Transverse colon (tissue), 4 donors: ENCODE measurements at regions not wholly inside any gene's neighbourhood (a gene's known extent, or its start where the extent isn't known, plus 50 kb on each side); places are given as distances from the start of the nearest gene placed in this dataset.

Experiments used
- DNase-seq: peaks from one replicate; pipeline ENCODE4 v3.0.0-alpha.2; 2019
- H3K27ac ChIP-seq, 4 donors: fragments of 200-600 bp; sonication (generic); 2 replicates each; pipeline ENCODE4 v1.5.1; 2016 to 2018; ENCODE audit warnings: inconsistent platforms in 4 of 4
- H3K27me3 ChIP-seq: fragments of 200-600 bp; sonication (generic); 2 replicates; pipeline ENCODE4 v1.5.1; 2017; ENCODE audit warnings: inconsistent platforms
- H3K36me3 ChIP-seq, 4 donors: fragments of 200-600 bp; sonication (generic); 2 replicates each; pipeline ENCODE4 v1.5.1; 2017 to 2019; ENCODE audit warnings: inconsistent platforms in 4 of 4
- H3K4me1 ChIP-seq, 4 donors: fragments of 200-600 bp; sonication (generic); 2 replicates each; pipeline ENCODE4 v1.5.1; 2017 to 2020; ENCODE audit warnings: inconsistent platforms in 4 of 4
- H3K4me3 ChIP-seq, 4 donors: fragments of 200-600 bp; sonication (generic); 1 replicate in 1 of 4; 2 replicates in 3 of 4; pipeline versions ENCODE4 v1.5.1 to v1.6.1; 2017 to 2019; ENCODE audit warnings: inconsistent platforms in 4 of 4
- H3K9me3 ChIP-seq, 2 donors: fragments of 200-600 bp; sonication (generic); 2 replicates each; pipeline ENCODE4 v1.5.1; 2017 to 2019; ENCODE audit warnings: inconsistent platforms in 2 of 2
- EP300 ChIP-seq: sonication (generic); formaldehyde crosslinking; IDR thresholded peaks from one replicate; pipeline ENCODE4 v1.6.1; 2017; ENCODE audit warnings: antibody characterized with exemption, low read depth
- POLR2A ChIP-seq: fragments of 450-650 bp; IDR thresholded peaks from one replicate; pipeline ENCODE4 v1.6.1; 2016; ENCODE audit warnings: antibody characterized with exemption, mild to moderate bottlenecking, moderate library complexity
- POLR2AphosphoS5 ChIP-seq, 3 donors: sonication (generic); formaldehyde crosslinking; IDR thresholded peaks; one replicate each; pipeline ENCODE4 v1.6.1; 2016; ENCODE audit warnings: antibody characterized with exemption in 3 of 3
- WGBS, 2 donors: methylation state at CpG; one replicate each; pipeline ENCODE4 v1.1.5; 2018; ENCODE audit warnings: low coverage in 1 of 2; 5-methylcytosine and 5-hydroxymethylcytosine counted together
- in situ Hi-C, 4 donors: fragments of 200-750 bp; cut with MboI; loops; one replicate each; pipeline versions ENCODE4 v1.15.0 to v1.15.1; 2017; ENCODE audit warnings: low sequenced_read_pairs in 3 of 4, low pct_ligation_motif_present in 1 of 4, low pct_unique_long_range_greater_than_20kb in 1 of 4
- intact Hi-C: fragments of 100-400 bp; cut with DNase I; formaldehyde crosslinking; loops from one replicate; pipeline ENCODE4 v1.15.1; 2023; ENCODE audit warnings: low total_unique reads
- TF ChIP-seq, protein P1 (sequence below), 5 experiments: fragments of 200-600 bp in 3 of 5; fragments of 450-650 bp in 2 of 5; sonication (generic) in 3 of 5; IDR thresholded peaks; 1 replicate in 2 of 5; 2 replicates in 3 of 5; pipeline ENCODE4 v1.5.1; 2016 to 2017; ENCODE audit warnings: antibody characterized with exemption in 5 of 5, inconsistent platforms in 3 of 5, mild to moderate bottlenecking in 2 of 5, moderate library complexity in 1 of 5

DNA sequence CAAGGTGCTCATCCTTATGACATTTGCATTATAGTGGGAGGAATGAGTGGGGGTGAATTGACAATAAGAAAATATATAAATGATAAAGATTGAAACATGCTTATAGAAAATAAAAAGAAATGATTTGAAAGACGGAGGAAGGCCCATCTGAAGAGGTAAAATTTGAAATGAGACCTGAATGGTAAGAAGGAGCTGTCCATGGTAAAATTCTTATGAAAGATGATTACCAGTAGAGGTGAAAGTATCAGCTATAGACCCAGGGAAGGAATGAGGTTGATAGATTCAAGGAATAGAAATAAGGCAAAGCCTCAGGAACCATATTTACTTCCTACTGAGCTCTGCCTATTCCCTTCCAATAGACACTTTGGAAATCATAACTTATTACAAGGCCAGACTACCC is 149.7 kb downstream of the HTR1B start:
- H3K36me3 ChIP-seq: no peaks in the 10 kb centered on the region
- no peaks in the 10 kb centered on the region for H3K4me1 ChIP-seq
- H3K4me3 ChIP-seq: no peak overlapping the region
- H3K9me3 ChIP-seq: no peaks in the 10 kb centered on the region
- in situ Hi-C loops (no loop called here), intact Hi-C loops (no loop called here)
- no peaks in the 10 kb centered on the region for H3K27me3 ChIP-seq
- 77 to 83% methylated on average over 1 of the region's 1 CpG for WGBS, 2 donors
- H3K27ac ChIP-seq: no peak overlapping the region
- TF ChIP-seq EP300 (no peak), POLR2A (no peak), POLR2AphosphoS5 (IDR thresholded peaks at IDR 0.05) (no peak)
- TF ChIP-seq, protein P1, sequence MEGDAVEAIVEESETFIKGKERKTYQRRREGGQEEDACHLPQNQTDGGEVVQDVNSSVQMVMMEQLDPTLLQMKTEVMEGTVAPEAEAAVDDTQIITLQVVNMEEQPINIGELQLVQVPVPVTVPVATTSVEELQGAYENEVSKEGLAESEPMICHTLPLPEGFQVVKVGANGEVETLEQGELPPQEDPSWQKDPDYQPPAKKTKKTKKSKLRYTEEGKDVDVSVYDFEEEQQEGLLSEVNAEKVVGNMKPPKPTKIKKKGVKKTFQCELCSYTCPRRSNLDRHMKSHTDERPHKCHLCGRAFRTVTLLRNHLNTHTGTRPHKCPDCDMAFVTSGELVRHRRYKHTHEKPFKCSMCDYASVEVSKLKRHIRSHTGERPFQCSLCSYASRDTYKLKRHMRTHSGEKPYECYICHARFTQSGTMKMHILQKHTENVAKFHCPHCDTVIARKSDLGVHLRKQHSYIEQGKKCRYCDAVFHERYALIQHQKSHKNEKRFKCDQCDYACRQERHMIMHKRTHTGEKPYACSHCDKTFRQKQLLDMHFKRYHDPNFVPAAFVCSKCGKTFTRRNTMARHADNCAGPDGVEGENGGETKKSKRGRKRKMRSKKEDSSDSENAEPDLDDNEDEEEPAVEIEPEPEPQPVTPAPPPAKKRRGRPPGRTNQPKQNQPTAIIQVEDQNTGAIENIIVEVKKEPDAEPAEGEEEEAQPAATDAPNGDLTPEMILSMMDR (IDR thresholded peaks at IDR 0.05): no peak
- no peak for DNase-seq

DNA sequence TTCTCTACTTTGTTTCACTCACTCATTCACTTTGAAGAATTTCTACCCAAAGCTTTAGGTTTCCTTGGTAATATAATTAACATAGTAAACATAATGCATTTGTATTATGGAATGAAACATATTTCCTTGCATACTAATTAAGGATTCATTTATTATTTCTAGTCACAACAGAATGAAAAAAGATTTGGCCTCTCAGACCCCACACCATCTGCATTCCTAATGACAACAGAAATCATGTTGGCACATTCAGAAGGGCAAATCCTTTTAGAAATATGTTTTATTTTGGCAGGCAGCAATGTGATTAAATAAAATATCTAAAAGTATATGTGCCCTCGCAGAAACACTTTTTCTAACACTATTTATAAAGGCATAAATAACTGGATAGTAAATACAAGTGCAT is 163.4 kb downstream of the HTR1B start:
- Histone ChIP-seq H3K36me3 (no peaks in the 10 kb centered on the region), H3K27ac (no peak overlapping the region), H3K4me1 (no peaks in the 10 kb centered on the region), H3K27me3 (no peaks in the 10 kb centered on the region), H3K9me3 (no peaks in the 10 kb centered on the region), H3K4me3 (no peak overlapping the region)
- no peak for DNase-seq
- intact Hi-C loops: no loop called here
- in situ Hi-C loops: no loop called here
- TF ChIP-seq POLR2A (no peak), POLR2AphosphoS5 (IDR thresholded peaks at IDR 0.05) (no peak), EP300 (no peak)
- TF ChIP-seq, protein P1 (IDR thresholded peaks at IDR 0.05): no peak
- 68 to 80% methylated on average over 1 of the region's 1 CpG for WGBS, 2 donors

DNA sequence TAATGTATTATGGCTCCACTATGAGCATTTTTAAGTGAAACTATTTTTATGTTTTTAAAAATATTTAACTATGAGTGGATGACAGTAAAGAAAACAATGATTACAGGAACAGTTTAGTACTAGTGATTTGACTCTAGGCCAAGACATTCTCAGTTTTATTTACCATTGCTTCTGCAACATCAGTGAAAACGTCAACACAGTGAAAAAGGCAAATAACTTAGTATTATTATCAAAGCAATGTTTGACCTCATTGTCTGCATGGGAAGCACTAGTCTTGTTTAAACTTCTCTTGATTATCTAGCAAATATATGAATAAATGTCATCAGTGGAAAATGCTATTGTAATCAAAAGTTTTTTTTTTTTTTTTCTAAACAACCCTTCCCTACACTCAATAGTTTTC is 165.0 kb downstream of the HTR1B start:
- 31 to 45% methylated on average over 1 of the region's 1 CpG for WGBS, 2 donors
- no peaks in the 10 kb centered on the region for H3K27me3 ChIP-seq
- no peak overlapping the region for H3K27ac ChIP-seq
- intact Hi-C loops: no loop called here
- no peaks in the 10 kb centered on the region for H3K36me3 ChIP-seq
- no peak for DNase-seq
- no peaks in the 10 kb centered on the region for H3K9me3 ChIP-seq
- no peak for TF ChIP-seq POLR2AphosphoS5 (IDR thresholded peaks at IDR 0.05)
- TF ChIP-seq EP300: no peak
- TF ChIP-seq, protein P1 (IDR thresholded peaks at IDR 0.05): no peak
- no peaks in the 10 kb centered on the region for H3K4me1 ChIP-seq
- in situ Hi-C loops: no loop called here
- no peak overlapping the region for H3K4me3 ChIP-seq

DNA sequence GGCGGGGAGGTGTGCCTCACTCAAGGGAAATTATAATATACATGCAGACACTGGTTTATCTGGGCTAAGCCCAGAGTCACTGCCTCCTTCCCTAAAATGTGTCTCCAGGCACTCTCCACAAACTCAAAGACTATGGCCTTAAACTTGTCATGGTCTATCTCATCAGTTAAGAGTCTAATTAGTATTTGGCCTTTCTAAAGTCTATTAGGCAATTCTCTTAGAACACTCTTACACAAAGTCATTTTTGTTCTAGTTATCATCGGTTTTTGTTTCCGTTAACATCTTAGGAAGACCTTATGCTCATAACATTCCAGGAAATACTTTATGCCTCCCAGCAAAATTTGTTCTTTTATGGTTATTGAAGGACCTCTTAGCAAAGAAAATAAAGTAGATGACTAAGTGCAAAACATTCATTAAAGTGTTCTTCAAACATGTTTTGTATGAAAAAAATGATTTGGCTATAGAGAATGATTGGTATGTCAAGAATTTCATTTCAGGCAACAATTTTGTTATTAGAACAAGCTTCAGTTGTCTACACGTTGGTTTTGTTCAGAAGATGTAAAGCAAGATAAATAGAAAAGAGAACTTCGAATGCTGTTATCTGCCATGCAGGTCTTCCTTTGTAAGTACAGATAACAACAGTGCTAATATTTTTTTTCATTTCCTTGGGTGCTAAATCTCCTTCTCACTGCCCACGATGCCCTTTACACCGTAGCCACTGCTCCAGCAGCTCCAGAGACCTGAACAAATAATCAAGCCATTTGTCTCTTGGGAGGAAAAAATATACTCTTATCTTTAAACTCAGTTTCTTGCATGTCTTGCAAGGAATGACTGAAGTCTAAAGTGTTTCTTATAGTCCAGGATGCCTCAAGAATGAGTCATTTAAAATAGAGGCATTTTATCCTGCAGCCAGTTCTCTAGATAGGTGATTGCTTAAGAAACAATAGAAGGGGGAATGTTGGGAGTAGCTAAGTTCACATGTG is 170.4 kb downstream of the HTR1B start:
- TF ChIP-seq, protein P1 (IDR thresholded peaks at IDR 0.05): no peak
- no peak for TF ChIP-seq POLR2A
- no peak for TF ChIP-seq EP300
- TF ChIP-seq POLR2AphosphoS5 (IDR thresholded peaks at IDR 0.05): no peak
- no peaks in the 10 kb centered on the region for H3K27me3 ChIP-seq
- no peaks in the 10 kb centered on the region for H3K36me3 ChIP-seq
- H3K4me3 ChIP-seq: no peak overlapping the region
- no peak overlapping the region for H3K27ac ChIP-seq
- H3K4me1 ChIP-seq: no peaks in the 10 kb centered on the region
- WGBS, 2 donors: 59 to 67% methylated on average over 6 to 7 of the region's 7 CpGs
- no peak for DNase-seq
- in situ Hi-C loops (no loop called here), intact Hi-C loops (no loop called here)
- H3K9me3 ChIP-seq: no peaks in the 10 kb centered on the region
